Omental fat pad (tissue), 3 donors: ENCODE measurements at regions not wholly inside any gene's neighbourhood (a gene's known extent, or its start where the extent isn't known, plus 50 kb on each side); places are given as distances from the start of the nearest gene placed in this dataset.

Experiments used
- ATAC-seq: fragments of 150-250 bp; one replicate; pipeline ENCODE4 v1.9.1; 2016; ENCODE audit warnings: mild to moderate bottlenecking, moderate library complexity; ENCODE audit not compliant: low FRiP score
- DNase-seq: peaks from one replicate; pipeline ENCODE4 v3.0.0-alpha.2; 2019; ENCODE audit warnings: low spot score
- CTCF ChIP-seq, 3 donors: fragments of 450-650 bp; IDR thresholded peaks; one replicate each; pipeline ENCODE4 v1.5.1; 2016 to 2017; ENCODE audit warnings: antibody characterized with exemption in 3 of 3, mild to moderate bottlenecking in 3 of 3, moderate library complexity in 2 of 3

GRCh38 chr13:34114581-34114980 lies 296.6 kb downstream of the RFC3 start:
- TF ChIP-seq CTCF (IDR thresholded peaks at IDR 0.05): no peak

GRCh38 chr13:34116651-34117050 lies 298.7 kb downstream of the RFC3 start:
- ATAC-seq: no peak

More at GRCh38 chr13:34114581-34114980, 296.6 kb downstream of the RFC3 start:
- ATAC-seq (no peak), DNase-seq (no peak)

GRCh38 chr13:34124666-34125306 lies 306.8 kb downstream of the RFC3 start:
- no peak for TF ChIP-seq CTCF (IDR thresholded peaks at IDR 0.05)
- ATAC-seq (no peak), DNase-seq (no peak)

More at GRCh38 chr13:34116651-34117050, 298.7 kb downstream of the RFC3 start:
- no peak for TF ChIP-seq CTCF (IDR thresholded peaks at IDR 0.05)
- DNase-seq: no peak

- DNase-seq (no peak), ATAC-seq (no peak)
- TF ChIP-seq CTCF (IDR thresholded peaks at IDR 0.05): no peak
Observed at GRCh38 chr13:34127523-34127922, 309.6 kb downstream of the RFC3 start.

GRCh38 chr13:34128661-34129060 lies 310.7 kb downstream of the RFC3 start:
- ATAC-seq (no peak), DNase-seq (no peak)
- TF ChIP-seq CTCF (IDR thresholded peaks at IDR 0.05): no peak

- ATAC-seq (no peak), DNase-seq (no peak)
- TF ChIP-seq CTCF (IDR thresholded peaks at IDR 0.05): no peak
Observed at GRCh38 chr13:34129436-34129835, 311.5 kb downstream of the RFC3 start.

- no peak for TF ChIP-seq CTCF (IDR thresholded peaks at IDR 0.05)
- DNase-seq (no peak), ATAC-seq (no peak)
Observed at GRCh38 chr13:34137200-34137599, 319.3 kb downstream of the RFC3 start.
